Stimulated activated CD4-positive, alpha-beta T cell treated with anti-CD3 and anti-CD28 coated beads, Interleukin-12 subunit alpha, Interleukin-12 subunit beta, amount 100 ng/mL, for 24 hours (primary cell): ENCODE measurements at regions not wholly inside any gene's neighbourhood (a gene's known extent, or its start where the extent isn't known, plus 50 kb on each side); places are given as distances from the start of the nearest gene placed in this dataset.

Experiments used
- DNase-seq, 2 experiments: peaks; one replicate each; pipeline ENCODE4 v3.0.0-alpha.2; 2020; ENCODE audit warnings: low read depth in 2 of 2

- no peak for DNase-seq
Observed at GRCh38 chr10:104505521-104506042, 135.5 kb upstream of the SORCS3 start.

DNA sequence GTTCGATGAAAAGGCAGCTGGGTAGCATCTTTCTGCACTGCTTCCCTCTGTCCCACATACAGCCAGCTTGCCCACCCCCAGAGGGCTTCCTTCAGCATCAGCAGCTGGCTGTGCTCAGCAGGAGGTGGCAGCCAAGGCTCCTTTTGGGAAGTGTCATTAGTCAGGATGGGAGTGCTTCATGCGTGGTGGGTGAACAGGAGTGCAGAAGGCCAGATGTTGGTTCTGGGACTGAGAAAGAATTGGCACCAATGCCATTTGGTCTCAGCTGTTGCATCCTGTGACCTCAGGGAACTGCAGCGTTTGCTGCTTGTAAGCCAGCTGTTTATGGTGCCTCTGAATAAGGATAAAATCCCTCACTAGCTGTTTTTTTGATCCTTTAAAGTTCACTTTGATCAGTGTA, 131.1 kb upstream of the SORCS3 start:
- DNase-seq: no peak

- no peak for DNase-seq
Observed at GRCh38 chr10:104510644-104511043, 130.4 kb upstream of the SORCS3 start.

- DNase-seq: no peak
Observed at GRCh38 chr10:104512800-104513199, 128.3 kb upstream of the SORCS3 start.

GRCh38 chr10:104515678-104516199, 125.4 kb upstream of the SORCS3 start:
- no peak for DNase-seq

DNA sequence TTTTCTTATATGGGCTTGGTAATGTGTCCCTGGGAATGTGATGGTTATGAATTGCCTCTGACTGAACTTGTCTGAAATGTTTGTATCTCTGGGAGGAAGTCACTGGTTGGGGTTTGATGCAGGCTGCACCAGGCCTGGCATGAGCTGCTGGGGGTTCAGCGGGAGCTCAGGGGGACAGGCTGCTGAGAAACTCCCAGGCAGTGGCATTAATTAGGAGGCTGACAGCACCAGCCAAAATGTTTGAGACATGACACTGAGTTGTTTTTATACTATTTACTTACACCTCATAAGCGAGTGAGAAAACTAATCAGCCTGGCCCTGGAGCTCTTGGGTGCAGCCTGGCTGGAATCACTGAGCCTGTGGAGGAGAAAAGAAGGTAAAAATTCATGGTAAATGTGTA, 124.1 kb upstream of the SORCS3 start:
- no peak for DNase-seq

GRCh38 chr10:104517946-104518345, 123.1 kb upstream of the SORCS3 start:
- no peak for DNase-seq

DNA sequence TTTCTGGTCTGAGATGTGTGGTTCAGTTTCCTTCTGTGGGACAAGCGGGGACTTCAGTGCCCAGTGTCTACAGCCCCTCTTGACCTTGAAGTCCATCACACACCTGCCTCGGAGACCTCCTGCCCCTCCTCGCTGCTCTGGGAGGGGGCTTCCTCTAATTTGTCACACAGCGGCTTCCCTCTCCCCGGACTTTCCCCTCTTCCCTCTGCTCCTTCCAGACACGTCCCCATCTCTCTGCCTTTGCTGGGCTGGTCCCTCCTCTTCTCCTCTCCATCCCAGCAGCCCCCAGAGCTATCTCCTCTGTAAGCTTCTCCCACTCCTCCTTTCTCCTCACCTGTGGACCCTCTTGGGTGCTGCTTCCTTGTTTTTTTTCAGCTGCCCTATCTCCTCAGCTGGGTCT, 122.2 kb upstream of the SORCS3 start:
- DNase-seq: no peak

DNA sequence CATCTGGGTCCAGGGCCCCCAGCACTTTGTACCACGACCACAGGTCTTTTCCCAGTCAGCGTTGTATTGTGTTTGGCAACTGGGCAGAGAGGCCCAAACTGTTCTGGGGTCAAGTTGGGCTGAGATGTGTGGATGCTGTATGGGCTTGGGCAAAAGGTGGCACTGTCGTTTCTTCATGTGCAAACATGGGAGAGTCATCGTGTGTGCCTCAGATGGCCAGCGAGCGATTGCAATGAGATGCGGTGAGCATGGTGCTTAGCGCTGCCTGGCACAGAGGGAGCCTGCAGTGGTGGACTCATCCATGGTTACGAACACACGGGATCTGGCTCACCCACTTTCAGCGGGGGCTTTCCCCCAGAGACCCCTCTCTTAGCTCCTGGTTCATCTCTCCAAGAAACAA, 120.4 kb upstream of the SORCS3 start:
- DNase-seq: no peak

DNA sequence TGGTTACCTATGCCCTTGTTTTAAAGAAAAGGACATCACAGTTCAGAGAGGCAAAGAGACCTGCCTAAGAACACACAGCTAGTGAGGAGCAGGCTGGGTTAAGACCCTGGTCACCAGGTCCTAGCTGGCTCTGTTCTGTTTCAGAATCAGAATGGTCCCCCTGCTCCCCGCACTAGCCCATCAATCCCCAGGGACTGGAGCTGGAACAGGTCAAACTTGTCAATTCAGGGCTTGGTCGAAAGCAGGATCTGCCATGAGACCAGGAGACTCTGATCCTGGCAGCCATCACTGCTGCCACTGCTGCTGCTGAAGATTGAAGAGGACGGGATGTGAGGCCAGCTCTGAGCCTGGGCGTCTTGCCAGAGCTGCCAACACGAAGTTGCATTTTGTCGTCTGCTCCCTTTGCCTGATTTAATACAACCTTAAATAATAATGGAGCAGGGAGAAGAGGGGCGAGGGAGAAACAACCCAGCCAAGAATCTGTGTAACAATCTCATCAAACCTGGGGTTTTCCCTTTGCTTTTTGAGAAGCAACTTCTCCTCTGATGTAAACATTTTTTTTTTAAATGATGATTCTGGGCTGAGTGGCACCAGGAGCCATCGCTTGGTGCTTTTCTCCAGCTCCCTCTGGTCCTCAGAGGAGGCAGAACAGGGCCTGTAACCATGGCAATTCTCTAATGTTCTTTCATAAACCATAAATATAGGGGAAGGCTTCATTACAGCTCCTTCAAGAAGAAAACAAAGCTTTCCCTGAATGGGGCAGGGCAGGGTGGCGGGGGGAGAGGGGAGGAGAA, 119.0 kb upstream of the SORCS3 start:
- DNase-seq: no peak

- no peak for DNase-seq
Observed at GRCh38 chr10:104526188-104526587, 114.9 kb upstream of the SORCS3 start.

DNA sequence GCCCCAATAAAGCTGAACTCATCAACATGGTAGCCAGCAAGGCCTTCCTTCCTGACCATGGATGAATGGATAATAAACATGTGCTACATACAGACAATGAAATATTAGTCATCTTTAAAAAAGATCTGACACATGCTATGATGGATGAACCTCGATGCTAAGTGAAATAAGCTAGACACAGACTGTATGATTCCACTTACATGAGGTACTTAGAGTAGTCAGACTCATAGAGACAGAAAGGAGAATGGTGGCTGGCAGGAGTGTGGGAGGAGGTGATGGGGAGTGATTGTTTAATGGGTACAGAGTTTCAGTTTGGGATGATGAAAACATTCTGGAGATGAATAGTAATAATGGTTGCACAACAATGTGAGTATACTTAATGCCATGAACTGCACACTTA, 114.1 kb upstream of the SORCS3 start:
- no peak for DNase-seq

GRCh38 chr10:104540181-104540580, 100.9 kb upstream of the SORCS3 start:
- no peak for DNase-seq

DNA sequence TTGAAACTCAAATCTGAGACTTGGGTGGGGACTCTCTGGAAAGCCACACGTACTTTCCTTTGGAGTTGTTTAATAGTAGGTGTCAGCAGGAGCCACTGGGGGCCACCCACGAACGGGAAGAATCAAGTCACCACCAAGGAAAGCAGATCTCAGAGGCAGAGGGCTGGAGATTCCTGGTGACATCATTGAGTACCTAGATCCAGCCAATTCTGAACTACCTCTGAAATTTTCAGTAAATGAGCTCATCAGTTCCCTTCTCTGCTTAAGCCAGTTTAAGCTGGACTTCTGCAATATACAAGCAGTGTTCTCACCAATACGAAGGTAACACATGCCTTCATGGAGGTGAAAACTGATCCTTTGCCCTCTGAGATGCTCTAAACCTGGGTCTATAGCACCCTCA, 99.3 kb upstream of the SORCS3 start:
- DNase-seq: no peak

DNA sequence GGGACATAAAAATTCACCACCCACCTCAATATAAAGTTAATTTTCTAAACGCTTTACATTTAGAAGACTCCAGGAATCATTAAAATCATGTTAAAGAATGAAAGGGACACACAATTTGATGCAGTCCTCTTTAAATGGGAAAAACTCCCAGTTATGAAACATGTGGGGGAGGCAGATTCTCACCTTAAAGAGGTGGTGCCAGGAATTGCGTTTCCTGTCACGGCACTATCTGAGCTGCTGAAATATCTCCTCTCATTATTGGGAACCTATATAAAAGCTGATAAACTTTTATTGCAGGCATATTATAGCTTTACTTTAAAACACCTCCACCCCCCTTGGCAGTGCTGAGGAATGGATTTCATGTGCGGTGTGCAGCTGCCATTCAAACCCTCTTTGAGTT, 94.8 kb upstream of the SORCS3 start:
- no peak for DNase-seq

DNA sequence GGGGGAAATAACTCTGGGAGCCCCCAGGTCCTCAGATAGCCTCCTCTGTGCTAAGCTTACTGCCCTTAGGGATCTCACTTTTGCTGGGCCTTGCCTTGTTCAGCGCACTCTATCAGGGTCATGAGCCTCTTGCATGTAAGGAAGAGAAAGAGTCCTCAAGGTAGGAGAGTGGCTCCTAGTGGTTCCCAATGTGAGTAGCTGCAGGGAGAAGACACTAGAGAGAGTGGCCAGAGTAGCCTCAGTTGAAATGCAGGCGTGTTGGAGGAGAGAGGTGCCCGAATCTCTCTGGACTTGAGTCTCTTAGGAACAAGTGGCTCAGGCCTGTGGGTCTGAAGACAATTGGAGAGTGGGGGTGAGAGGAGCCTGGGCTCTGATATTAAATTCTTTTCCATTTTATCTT, 94.3 kb upstream of the SORCS3 start:
- no peak for DNase-seq

GRCh38 chr10:104548090-104548489, 93.0 kb upstream of the SORCS3 start:
- DNase-seq: no peak

- no peak for DNase-seq
Observed at GRCh38 chr10:104556831-104557230, 84.3 kb upstream of the SORCS3 start.

- no peak for DNase-seq
Observed at GRCh38 chr10:104557966-104558365, 83.1 kb upstream of the SORCS3 start.

DNA sequence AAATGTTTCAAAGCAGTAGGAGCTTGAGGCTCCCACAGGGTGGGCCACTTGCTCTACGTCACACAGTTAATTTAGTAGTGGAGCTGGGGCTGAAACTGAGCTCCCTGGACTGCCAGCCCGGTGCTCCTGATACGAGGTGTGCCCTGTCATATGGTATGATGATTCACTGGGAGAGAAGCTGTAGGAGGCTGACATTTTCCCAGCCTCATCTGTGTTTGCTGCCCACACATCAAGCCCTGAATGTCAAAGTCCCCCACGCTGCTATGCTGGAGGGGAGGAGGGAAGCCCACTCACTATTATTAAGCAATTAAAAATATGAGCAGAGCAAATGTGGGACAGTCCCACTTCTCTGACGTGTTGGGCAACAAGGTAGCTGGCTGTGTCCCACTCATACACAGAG, 81.2 kb upstream of the SORCS3 start:
- no peak for DNase-seq

- no peak for DNase-seq
Observed at GRCh38 chr10:104563051-104563450, 78.0 kb upstream of the SORCS3 start.

- no peak for DNase-seq
Observed at GRCh38 chr10:104563548-104563947, 77.5 kb upstream of the SORCS3 start.

- no peak for DNase-seq
Observed at GRCh38 chr10:104574427-104574826, 66.7 kb upstream of the SORCS3 start.

DNA sequence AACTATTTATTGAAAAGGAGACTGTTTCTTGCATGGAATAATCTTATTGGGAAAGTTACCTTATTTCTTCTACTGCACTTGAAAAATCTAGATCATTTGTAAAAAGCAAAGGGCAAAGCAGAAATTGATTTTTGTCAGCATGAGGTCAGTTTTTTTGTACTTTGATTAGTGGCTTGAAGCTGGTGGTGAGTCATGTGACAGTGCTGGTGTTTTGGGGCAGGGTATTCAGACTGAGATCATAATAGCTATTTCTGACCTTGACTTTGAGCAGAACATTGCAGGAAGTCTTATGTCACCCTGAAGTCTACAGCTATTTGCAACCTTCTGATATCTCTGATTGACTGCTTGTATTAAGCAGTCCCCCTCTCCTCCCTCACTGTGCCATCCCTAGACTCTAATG, 66.3 kb upstream of the SORCS3 start:
- no peak for DNase-seq
